GM12864 (cell line): ENCODE measurements at regions not wholly inside any gene's neighbourhood (a gene's known extent, or its start where the extent isn't known, plus 50 kb on each side); places are given as distances from the start of the nearest gene placed in this dataset.

ENCODE experiments used
- DNase-seq: peaks from one replicate; pipeline ENCODE4 v3.0.0-alpha.2; 2011; ENCODE audit warnings: low read depth
- H3K4me3 ChIP-seq: 2 replicates; pipeline ENCODE4 v1.5.1; 2011; ENCODE audit warnings: mild to moderate bottlenecking, low read depth, low read length, control low read depth
- CTCF ChIP-seq: IDR thresholded peaks from 2 replicates; pipeline ENCODE4 v1.5.1; 2011; ENCODE audit warnings: low read depth, mild to moderate bottlenecking, moderate library complexity, low read length, control low read depth, inconsistent platforms; ENCODE audit errors: missing control alignments

GRCh38 chr6:140071601-140072062, 697.2 kb upstream of the CITED2 start:
- no peak for TF ChIP-seq CTCF
- DNase-seq, result no peak
- H3K4me3 ChIP-seq, result no peak overlapping the region

GRCh38 chr6:140070846-140071473, 696.5 kb upstream of the CITED2 start:
- H3K4me3 ChIP-seq, result no peak overlapping the region
- DNase-seq, result no peak
- no peak for TF ChIP-seq CTCF

- DNase-seq, result no peak
- no peak overlapping the region for H3K4me3 ChIP-seq
- no peak for TF ChIP-seq CTCF
These were observed 695.1 kb upstream of the CITED2 start for GRCh38 chr6:140069576-140069975.

- H3K4me3 ChIP-seq, result no peak overlapping the region
- TF ChIP-seq CTCF, result no peak
- DNase-seq, result no peak
These were observed 694.4 kb upstream of the CITED2 start for GRCh38 chr6:140068801-140069200.

GRCh38 chr6:140064366-140064765, 689.9 kb upstream of the CITED2 start:
- no peak overlapping the region for H3K4me3 ChIP-seq
- TF ChIP-seq CTCF, result no peak

GRCh38 chr6:140063021-140063399, 688.6 kb upstream of the CITED2 start:
- TF ChIP-seq CTCF, result no peak
- H3K4me3 ChIP-seq, result no peak overlapping the region
- DNase-seq, result no peak

More at GRCh38 chr6:140064366-140064765, 689.9 kb upstream of the CITED2 start:
- DNase-seq, result no peak

- TF ChIP-seq CTCF, result no peak
- no peak for DNase-seq
These were observed 687.9 kb upstream of the CITED2 start for GRCh38 chr6:140062043-140063020.

More at GRCh38 chr6:140062043-140063020, 687.9 kb upstream of the CITED2 start:
- no peak overlapping the region for H3K4me3 ChIP-seq
